ENCODE measurements at regions not wholly inside any gene's neighbourhood (a gene's known extent, or its start where the extent isn't known, plus 50 kb on each side); places are given as distances from the start of the nearest gene placed in this dataset.

DNA sequence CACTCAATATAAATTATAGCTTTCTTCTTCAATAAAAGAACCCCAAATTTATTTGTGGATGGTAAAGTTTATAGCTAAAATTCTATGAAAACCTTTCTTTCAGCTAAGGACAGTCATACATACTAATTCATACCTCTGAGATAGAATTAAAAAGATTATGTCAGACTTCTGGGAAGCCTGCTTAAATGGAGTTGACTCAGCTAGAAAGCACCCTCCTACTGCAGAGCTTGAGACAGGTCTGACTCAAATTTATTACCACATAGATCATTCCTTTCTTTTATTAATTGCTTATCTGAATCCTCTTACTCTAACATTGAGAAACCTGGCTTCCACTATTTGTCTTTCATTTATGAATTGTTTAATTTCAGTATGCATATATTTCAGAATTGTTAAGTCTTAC, 1007.0 kb upstream of the LRFN5 start:
- H4K20me1 ChIP-seq (ENCODE audit: insufficient read depth, low read length) = no peaks in the 10 kb centered on the region
- H2AFZ ChIP-seq (ENCODE audit: low read length) = no peak overlapping the region
- H3K9ac ChIP-seq (ENCODE audit: insufficient read depth, low read depth, low read length) = no peak overlapping the region
- CTCF ChIA-PET (ENCODE audit: low intra/inter-chr PET ratio, low total read pairs) = no interaction called here
- H3K4me2 ChIP-seq (ENCODE audit: low read depth, low read length) = no peak overlapping the region
- FAIRE-seq (no peak), DNase-seq (ENCODE audit: low spot score) (no peak), ATAC-seq (no peak)
- POLR2A ChIA-PET = no interaction called here
- BruUV-seq (replicated peaks) = no TSS peak
- intact Hi-C loops (cut with micrococcal nuclease; ENCODE audit: unreplicated experiment) (no loop called here), in situ Hi-C loops (cut with HindIII; ENCODE audit: extremely low pct_ligation_motif_present, low pct_unique_long_range_greater_than_20kb) (no loop called here)
- no peaks in the 10 kb centered on the region for H3K36me3 ChIP-seq (replicated peaks in 1 of 2; ENCODE audit: control insufficient read depth in 1 of 2, insufficient read depth in 2 of 2, low read length in 2 of 2)
- H3K9me3 ChIP-seq (ENCODE audit: low read length) = peaks cover 76% of the 10 kb centered on the region
- no peaks in the 10 kb centered on the region for H3K79me2 ChIP-seq (ENCODE audit: insufficient read depth, low read length)
- no peaks in the 10 kb centered on the region for H3K4me1 ChIP-seq (ENCODE audit: insufficient read depth, low read length)
- no peak overlapping the region for H3K27ac ChIP-seq (ENCODE audit: extremely low read length, insufficient read depth, low read length)
- H3K4me3 ChIP-seq (replicated peaks in 1 of 3; ENCODE audit: insufficient read depth in 1 of 3, low read depth in 2 of 3, low read length in 3 of 3) = no peak overlapping the region
- H3K27me3 ChIP-seq (ENCODE audit: control insufficient read depth in 1 of 2, insufficient read depth in 2 of 2, low read length in 2 of 2) = no peaks in the 10 kb centered on the region
- TF ChIP-seq SALL1 (CRISPR knock-in tag; IDR thresholded peaks at IDR 0.05) = no peak
- TF ChIP-seq ZNF775 (CRISPR knock-in tag; IDR thresholded peaks at IDR 0.05; ENCODE audit: borderline replicate concordance) = no peak

DNA sequence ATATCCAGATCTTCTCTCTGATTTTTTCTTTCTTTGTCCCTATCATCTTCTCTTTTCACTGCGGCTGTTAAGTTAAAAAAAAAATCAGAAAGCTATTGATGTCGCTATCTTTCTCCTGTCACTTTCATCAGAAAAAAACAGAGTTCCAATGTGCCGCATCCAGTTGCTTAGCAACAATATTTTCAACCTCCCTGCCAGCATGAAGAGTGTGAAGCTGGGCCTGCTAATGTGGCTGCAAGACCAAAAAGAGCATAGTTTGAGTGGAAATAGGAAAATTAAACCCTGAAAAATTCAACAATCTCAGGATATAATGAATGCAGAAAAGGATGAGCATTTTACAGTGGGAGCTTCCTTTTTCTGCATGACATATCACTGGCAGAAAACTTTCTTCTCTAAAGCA, 1025.4 kb upstream of the LRFN5 start:
- TF ChIP-seq ZSCAN9 (CRISPR knock-in tag; IDR thresholded peaks at IDR 0.05; ENCODE audit: borderline replicate concordance) = no peak
- no peak for TF ChIP-seq PAXIP1 (CRISPR knock-in tag; conservative IDR thresholded peaks at IDR 0.05)
- TF ChIP-seq, protein P1, sequence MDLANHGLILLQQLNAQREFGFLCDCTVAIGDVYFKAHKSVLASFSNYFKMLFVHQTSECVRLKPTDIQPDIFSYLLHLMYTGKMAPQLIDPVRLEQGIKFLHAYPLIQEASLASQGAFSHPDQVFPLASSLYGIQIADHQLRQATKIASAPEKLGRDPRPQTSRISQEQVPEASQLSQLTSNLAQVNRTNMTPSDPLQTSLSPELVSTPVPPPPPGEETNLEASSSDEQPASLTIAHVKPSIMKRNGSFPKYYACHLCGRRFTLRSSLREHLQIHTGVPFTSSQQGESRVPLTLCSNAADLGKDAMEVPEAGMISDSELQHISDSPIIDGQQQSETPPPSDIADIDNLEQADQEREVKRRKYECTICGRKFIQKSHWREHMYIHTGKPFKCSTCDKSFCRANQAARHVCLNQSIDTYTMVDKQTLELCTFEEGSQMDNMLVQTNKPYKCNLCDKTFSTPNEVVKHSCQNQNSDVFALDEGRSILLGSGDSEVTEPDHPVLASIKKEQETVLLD (CRISPR knock-in tag; IDR thresholded peaks at IDR 0.05; ENCODE audit: low read depth) = no peak
- no peak for TF ChIP-seq ZSCAN30 (CRISPR knock-in tag; IDR thresholded peaks at IDR 0.05)
- no peak for TF ChIP-seq ZMAT3 (CRISPR knock-in tag; conservative IDR thresholded peaks at IDR 0.05)
- no peak for TF ChIP-seq ZNF878 (CRISPR knock-in tag; IDR thresholded peaks at IDR 0.05)
- TF ChIP-seq SIN3A (IDR thresholded peaks at IDR 0.05; ENCODE audit: borderline replicate concordance, low read depth, low read length) = no peak
- TF ChIP-seq PBX2 (CRISPR knock-in tag; IDR thresholded peaks at IDR 0.05) = no peak
- no peak for TF ChIP-seq ZFP62 (CRISPR knock-in tag; IDR thresholded peaks at IDR 0.05)
- TF ChIP-seq ZFP37 (CRISPR knock-in tag; IDR thresholded peaks at IDR 0.05; ENCODE audit: borderline replicate concordance) = no peak
- TF ChIP-seq HMG20A (CRISPR knock-in tag; IDR thresholded peaks at IDR 0.05; ENCODE audit: borderline replicate concordance) = no peak
- Histone ChIP-seq H3K4me2 (ENCODE audit: low read depth, low read length) (no peak overlapping the region), H3K27ac (ENCODE audit: extremely low read length, insufficient read depth, low read length) (no peak overlapping the region), H3K36me3 (replicated peaks in 1 of 2; ENCODE audit: control insufficient read depth in 1 of 2, insufficient read depth in 2 of 2, low read length in 2 of 2) (no peaks in the 10 kb centered on the region), H3K4me3 (replicated peaks in 1 of 3; ENCODE audit: insufficient read depth in 1 of 3, low read depth in 2 of 3, low read length in 3 of 3) (no peak overlapping the region), H4K20me1 (ENCODE audit: insufficient read depth, low read length) (no peaks in the 10 kb centered on the region), H3K4me1 (ENCODE audit: insufficient read depth, low read length) (no peaks in the 10 kb centered on the region), H3K27me3 (ENCODE audit: control insufficient read depth in 1 of 2, insufficient read depth in 2 of 2, low read length in 2 of 2) (no peaks in the 10 kb centered on the region), H3K9me3 (ENCODE audit: low read length) (peaks cover 62% of the 10 kb centered on the region), H2AFZ (ENCODE audit: low read length) (no peak overlapping the region), H3K9ac (ENCODE audit: insufficient read depth, low read depth, low read length) (no peak overlapping the region), H3K79me2 (ENCODE audit: insufficient read depth, low read length) (no peaks in the 10 kb centered on the region)
- FAIRE-seq (no peak), DNase-seq (ENCODE audit: low spot score) (no peak), ATAC-seq (no peak)
- in situ Hi-C loops (cut with HindIII; ENCODE audit: extremely low pct_ligation_motif_present, low pct_unique_long_range_greater_than_20kb) (no loop called here), intact Hi-C loops (cut with micrococcal nuclease; ENCODE audit: unreplicated experiment) (no loop called here)
- ChIA-PET CTCF (ENCODE audit: low intra/inter-chr PET ratio, low total read pairs) (no interaction called here), POLR2A (no interaction called here)
- no TSS peak for BruUV-seq (replicated peaks)
- 7% methylated on average over 3 of the region's 3 CpGs for WGBS (ENCODE audit: low lambda C conversion rate)

All from HepG2 (cell line).